ENCODE measurements at regions not wholly inside any gene's neighbourhood (a gene's known extent, or its start where the extent isn't known, plus 50 kb on each side); places are given as distances from the start of the nearest gene placed in this dataset.
"Not testable (repeated sequence)": the region's sequence is repeated elsewhere in the genome, so short reads cannot be mapped to it uniquely, and the experiment has no call there.

- TF ChIP-seq EP300 (IDR thresholded peaks at IDR 0.05; ENCODE audit: borderline replicate concordance in 1 of 2, low read depth in 2 of 2, low read length in 2 of 2); JUN (IDR thresholded peaks at IDR 0.05; ENCODE audit: low read depth, low read length); RAD21 (IDR thresholded peaks at IDR 0.05 in 1 of 2, conservative IDR thresholded peaks at IDR 0.05 in 1 of 2; ENCODE audit: low read depth in 2 of 2, low read length in 2 of 2); PHF8 (conservative IDR thresholded peaks at IDR 0.05; ENCODE audit: low read depth, low read length); KDM1A (IDR thresholded peaks at IDR 0.05; ENCODE audit: borderline replicate concordance, low read length); CTCF (IDR thresholded peaks at IDR 0.05; ENCODE audit: control extremely low read depth in 1 of 3, insufficient read depth in 1 of 3, low read depth in 1 of 3, low read length in 3 of 3); POLR2A (IDR thresholded peaks at IDR 0.05; ENCODE audit: control extremely low read depth in 1 of 2, low read depth in 2 of 2, low read length in 2 of 2); GTF2F1 (IDR thresholded peaks at IDR 0.05; ENCODE audit: borderline replicate concordance, low read depth, low read length); ATF3 (IDR thresholded peaks at IDR 0.05; ENCODE audit: insufficient read depth, low read depth, low read length); SRF (IDR thresholded peaks at IDR 0.05; ENCODE audit: low read depth, low read length); EZH2 (IDR thresholded peaks at IDR 0.05; ENCODE audit: low read depth, low read length, severe bottlenecking); JUND (IDR thresholded peaks at IDR 0.05; ENCODE audit: low read length): not testable (repeated sequence)
These were observed 133.3 kb downstream of the POTEG start for GRCh38 chr14:19300838-19301237.
